IMR-90 (cell line): ENCODE measurements at regions not wholly inside any gene's neighbourhood (a gene's known extent, or its start where the extent isn't known, plus 50 kb on each side); places are given as distances from the start of the nearest gene placed in this dataset.

Source experiments
- ATAC-seq: fragments of 200-7000 bp; cut with Tn5 transposase; 2 replicates; pipeline ENCODE4 v1.9.1; 2020; ENCODE audit warnings: low read depth, mild to moderate bottlenecking, moderate library complexity
- BruUV-seq: library from RNA; stranded (reverse); fragments of 400-500 nt; replicated peaks from 2 replicates; lab custom pipeline; 2021; lab: Mats Ljungman, UMichigan
- CTCF ChIA-PET: fragments of 300-600 bp; formaldehyde crosslinking; extraction: SDS; loops from one replicate; lab custom pipeline; 2021; ENCODE audit warnings: antibody characterized with exemption; lab: Yijun Ruan, JAX
- POLR2A ChIA-PET: fragments of 300-600 bp; sonication (Branson Sonifier 250); formaldehyde crosslinking; loops from one replicate; lab custom pipeline; 2022; ENCODE audit warnings: antibody characterized with exemption; ENCODE audit not compliant: unreplicated experiment; lab: Charles Lee
- DNase-seq: peaks from one replicate; pipeline ENCODE4 v3.0.0; 2013
- H2AFZ ChIP-seq: replicated peaks from 2 replicates; pipeline ENCODE3; 2013; ENCODE audit warnings: low read length, mild to moderate bottlenecking; ENCODE audit not compliant: poor library complexity
- H2AK5ac ChIP-seq: 2 replicates; pipeline ENCODE4 v1.6.1; 2013; ENCODE audit warnings: low read depth, low read length, inconsistent platforms
- H2AK9ac ChIP-seq: replicated peaks from 2 replicates; pipeline ENCODE3; 2013; ENCODE audit warnings: mild to moderate bottlenecking, low read depth, low read length, moderate library complexity; ENCODE audit not compliant: poor library complexity
- H2BK120ac ChIP-seq: 2 replicates; pipeline ENCODE4 v1.6.1; 2013; ENCODE audit warnings: low read depth, low read length, inconsistent platforms
- H2BK15ac ChIP-seq: 3 replicates; pipeline ENCODE4 v1.6.1; 2013; ENCODE audit warnings: low read depth, low read length, inconsistent platforms
- H2BK20ac ChIP-seq: 2 replicates; pipeline ENCODE4 v1.6.1; 2013; ENCODE audit warnings: low read depth, mild to moderate bottlenecking, inconsistent platforms, low read length, moderate library complexity
- H2BK5ac ChIP-seq: 2 replicates; pipeline ENCODE4 v1.6.1; 2013; ENCODE audit warnings: mild to moderate bottlenecking, low read depth, low read length, inconsistent platforms; ENCODE audit not compliant: poor library complexity, severe bottlenecking
- H3K14ac ChIP-seq: replicated peaks from 2 replicates; pipeline ENCODE4 v1.6.1; 2013; ENCODE audit warnings: low read depth, low read length, inconsistent platforms
- H3K18ac ChIP-seq: 2 replicates; pipeline ENCODE4 v1.6.1; 2013; ENCODE audit warnings: low read depth, low read length, control low read depth
- H3K23ac ChIP-seq: 2 replicates; pipeline ENCODE4 v1.6.1; 2013; ENCODE audit warnings: low read depth, low read length, inconsistent platforms
- H3K27ac ChIP-seq: 2 replicates; pipeline ENCODE4 v1.5.1; 2013; ENCODE audit warnings: mild to moderate bottlenecking, control low read depth, low read length; ENCODE audit not compliant: insufficient read depth
- H3K27me3 ChIP-seq: 2 replicates; pipeline ENCODE4 v1.6.1; 2013; ENCODE audit warnings: low read length; ENCODE audit not compliant: control insufficient read depth, insufficient read depth
- H3K36me3 ChIP-seq: 2 replicates; pipeline ENCODE4 v1.6.1; 2013; ENCODE audit warnings: low read length, mixed read lengths; ENCODE audit not compliant: control insufficient read depth, insufficient read depth
- H3K4ac ChIP-seq: 2 replicates; pipeline ENCODE4 v1.6.1; 2013; ENCODE audit warnings: low read depth, low read length, inconsistent platforms
- H3K4me1 ChIP-seq: 2 replicates; pipeline ENCODE4 v1.6.1; 2013; ENCODE audit warnings: low read length, mixed read lengths; ENCODE audit not compliant: control insufficient read depth, insufficient read depth
- H3K4me2 ChIP-seq: 2 replicates; pipeline ENCODE4 v1.6.1; 2013; ENCODE audit warnings: low read depth, mild to moderate bottlenecking, control low read depth, low read length, moderate library complexity
- H3K4me3 ChIP-seq: 2 replicates; pipeline ENCODE4 v1.5.1; 2013; ENCODE audit warnings: low read depth, mild to moderate bottlenecking, control low read depth, low read length, moderate library complexity; ENCODE audit not compliant: insufficient read depth
- H3K56ac ChIP-seq: 2 replicates; pipeline ENCODE4 v1.6.1; 2013; ENCODE audit warnings: low read length, inconsistent platforms; ENCODE audit not compliant: insufficient read depth; ENCODE audit errors: extremely low read depth
- H3K79me1 ChIP-seq, 2 experiments: 2 replicates each; pipeline ENCODE4 v1.6.1; 2013; ENCODE audit warnings: low read length in 2 of 2, inconsistent platforms in 1 of 2, low read depth in 1 of 2
- H3K9ac ChIP-seq: 2 replicates; pipeline ENCODE4 v1.6.1; 2013; ENCODE audit warnings: low read depth, low read length, control low read depth
- H3K9me1 ChIP-seq: 2 replicates; pipeline ENCODE4 v1.6.1; 2013; ENCODE audit warnings: low read length, inconsistent platforms; ENCODE audit not compliant: insufficient read depth
- H3K9me3 ChIP-seq: 2 replicates; pipeline ENCODE4 v1.6.1; 2013; ENCODE audit warnings: low read length; ENCODE audit not compliant: control insufficient read depth, insufficient read depth
- H4K20me1 ChIP-seq: 2 replicates; pipeline ENCODE4 v1.6.1; 2013; ENCODE audit warnings: low read length, inconsistent platforms; ENCODE audit not compliant: insufficient read depth
- H4K5ac ChIP-seq: 2 replicates; pipeline ENCODE4 v1.6.1; 2013; ENCODE audit warnings: mild to moderate bottlenecking, low read depth, low read length, control low read depth
- H4K8ac ChIP-seq, 2 experiments: 2 replicates each; pipeline ENCODE4 v1.6.1; 2013; ENCODE audit warnings: low read depth in 2 of 2, low read length in 2 of 2, control low read depth in 1 of 2, inconsistent platforms in 1 of 2
- H4K91ac ChIP-seq: 2 replicates; pipeline ENCODE4 v1.6.1; 2013; ENCODE audit warnings: low read depth, low read length, inconsistent platforms; ENCODE audit not compliant: insufficient read depth
- BHLHE40 ChIP-seq: fragments of 150-350 bp; IDR thresholded peaks from 2 replicates; pipeline ENCODE4 v1.6.1; 2016; ENCODE audit warnings: mild to moderate bottlenecking, low read depth, low read length
- CEBPB ChIP-seq: IDR thresholded peaks from 2 replicates; pipeline ENCODE4 v1.6.1; 2012; ENCODE audit warnings: low read depth, low read length, improper control_type of control experiment
- CHD1 ChIP-seq: IDR thresholded peaks from 2 replicates; pipeline ENCODE4 v1.6.1; 2012; ENCODE audit warnings: low read depth, low read length, improper control_type of control experiment
- ELK1 ChIP-seq: fragments of 150-350 bp; IDR thresholded peaks from 2 replicates; pipeline ENCODE4 v1.6.1; 2016; ENCODE audit warnings: low read depth, mild to moderate bottlenecking, low read length, moderate library complexity, borderline replicate concordance
- FOS ChIP-seq: fragments of 150-350 bp; IDR thresholded peaks from 2 replicates; pipeline ENCODE4 v1.6.1; 2016; ENCODE audit warnings: low read depth, low read length
- MAFK ChIP-seq: IDR thresholded peaks from 2 replicates; pipeline ENCODE4 v1.6.1; 2012; ENCODE audit warnings: low read depth, low read length, improper control_type of control experiment
- MAZ ChIP-seq: IDR thresholded peaks from 2 replicates; pipeline ENCODE4 v1.6.1; 2012; ENCODE audit warnings: low read depth, mild to moderate bottlenecking, low read length, improper control_type of control experiment, moderate library complexity, borderline replicate concordance
- MXI1 ChIP-seq: IDR thresholded peaks from 2 replicates; pipeline ENCODE4 v1.6.1; 2012; ENCODE audit warnings: low read depth, mild to moderate bottlenecking, low read length, moderate library complexity, borderline replicate concordance
- NFE2L2 ChIP-seq: fragments of 150-350 bp; IDR thresholded peaks from 2 replicates; pipeline ENCODE4 v1.6.1; 2016; ENCODE audit warnings: low read depth, mild to moderate bottlenecking, low read length
- POLR2A ChIP-seq: IDR thresholded peaks from 2 replicates; pipeline ENCODE4 v1.6.1; 2012; ENCODE audit warnings: mild to moderate bottlenecking, low read depth, low read length
- RAD21 ChIP-seq: IDR thresholded peaks from 2 replicates; pipeline ENCODE4 v1.6.1; 2012; ENCODE audit warnings: low read length, improper control_type of control experiment
- RCOR1 ChIP-seq: IDR thresholded peaks from 2 replicates; pipeline ENCODE4 v1.6.1; 2012; ENCODE audit warnings: mild to moderate bottlenecking, low read length, improper control_type of control experiment; ENCODE audit not compliant: insufficient replicate concordance
- RFX5 ChIP-seq: IDR thresholded peaks from 2 replicates; pipeline ENCODE4 v1.8.0; 2012; ENCODE audit warnings: low read depth, mild to moderate bottlenecking, low read length, moderate library complexity
- SMC3 ChIP-seq: fragments of 150-350 bp; IDR thresholded peaks from 2 replicates; pipeline ENCODE4 v1.6.1; 2016; ENCODE audit warnings: low read depth, mild to moderate bottlenecking, antibody characterized with exemption, low read length, moderate library complexity
- USF2 ChIP-seq: fragments of 150-350 bp; IDR thresholded peaks from 2 replicates; pipeline ENCODE4 v1.6.1; 2017; ENCODE audit warnings: mild to moderate bottlenecking, antibody characterized with exemption, low read length, low read depth
- WGBS, 2 experiments: methylation state at CpG; one replicate each; pipeline versions ENCODE4 v1.1.5 to v1.1.7; 2013; ENCODE audit warnings: missing lambda C conversion rate in 2 of 2; ENCODE audit not compliant: insufficient read length in 1 of 2; ENCODE audit errors: extremely low coverage in 2 of 2; 5-methylcytosine and 5-hydroxymethylcytosine counted together
- dilution Hi-C: fragments of 300-500 bp; cut with HindIII; formaldehyde crosslinking; loops from one replicate; pipeline ENCODE4 v1.14.3; 2018; ENCODE audit warnings: low sequenced_read_pairs; ENCODE audit not compliant: unreplicated experiment
- in situ Hi-C: fragments of 300-500 bp; cut with MboI; formaldehyde crosslinking; loops from 3 replicates; pipeline ENCODE4 v1.14.3; 2019; ENCODE audit warnings: low sequenced_read_pairs, inconsistent platforms, mixed read lengths
- intact Hi-C: fragments of 100-400 bp; cut with micrococcal nuclease; formaldehyde crosslinking; loops from 2 replicates; pipeline ENCODE4 v1.10.0; 2022
- TF ChIP-seq, protein P1 (sequence below): conservative IDR thresholded peaks from 2 replicates; pipeline ENCODE4 v1.5.1; 2012; ENCODE audit warnings: mild to moderate bottlenecking, low read depth, low read length, improper control_type of control experiment

- H4K8ac ChIP-seq = no peak overlapping the region
- POLR2A ChIA-PET = no interaction called here
- H3K9me3 ChIP-seq = no peaks in the 10 kb centered on the region
- TF ChIP-seq USF2 = no peak
- no peak for TF ChIP-seq MXI1
- no peak for TF ChIP-seq RCOR1
- no peak for TF ChIP-seq RAD21
- no peak for TF ChIP-seq CEBPB
- no peak for TF ChIP-seq CHD1
- TF ChIP-seq RFX5 = no peak
- TF ChIP-seq BHLHE40 = no peak
- no peak for TF ChIP-seq MAZ
- no peak for TF ChIP-seq FOS
- no peak for TF ChIP-seq SMC3
- TF ChIP-seq, protein P1, sequence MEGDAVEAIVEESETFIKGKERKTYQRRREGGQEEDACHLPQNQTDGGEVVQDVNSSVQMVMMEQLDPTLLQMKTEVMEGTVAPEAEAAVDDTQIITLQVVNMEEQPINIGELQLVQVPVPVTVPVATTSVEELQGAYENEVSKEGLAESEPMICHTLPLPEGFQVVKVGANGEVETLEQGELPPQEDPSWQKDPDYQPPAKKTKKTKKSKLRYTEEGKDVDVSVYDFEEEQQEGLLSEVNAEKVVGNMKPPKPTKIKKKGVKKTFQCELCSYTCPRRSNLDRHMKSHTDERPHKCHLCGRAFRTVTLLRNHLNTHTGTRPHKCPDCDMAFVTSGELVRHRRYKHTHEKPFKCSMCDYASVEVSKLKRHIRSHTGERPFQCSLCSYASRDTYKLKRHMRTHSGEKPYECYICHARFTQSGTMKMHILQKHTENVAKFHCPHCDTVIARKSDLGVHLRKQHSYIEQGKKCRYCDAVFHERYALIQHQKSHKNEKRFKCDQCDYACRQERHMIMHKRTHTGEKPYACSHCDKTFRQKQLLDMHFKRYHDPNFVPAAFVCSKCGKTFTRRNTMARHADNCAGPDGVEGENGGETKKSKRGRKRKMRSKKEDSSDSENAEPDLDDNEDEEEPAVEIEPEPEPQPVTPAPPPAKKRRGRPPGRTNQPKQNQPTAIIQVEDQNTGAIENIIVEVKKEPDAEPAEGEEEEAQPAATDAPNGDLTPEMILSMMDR = no peak
- no peak for TF ChIP-seq NFE2L2
- TF ChIP-seq ELK1 = no peak
- no peak for TF ChIP-seq POLR2A
- no peak for TF ChIP-seq MAFK
- H3K9ac ChIP-seq = no peak overlapping the region
- intact Hi-C loops (no loop called here), in situ Hi-C loops (no loop called here), dilution Hi-C loops (no loop called here)
- H3K18ac ChIP-seq = no peak overlapping the region
- H3K23ac ChIP-seq = no peak overlapping the region
- no peaks in the 10 kb centered on the region for H3K36me3 ChIP-seq
- no peak overlapping the region for H3K56ac ChIP-seq
- no peak overlapping the region for H3K14ac ChIP-seq
- no peaks in the 10 kb centered on the region for H3K79me1 ChIP-seq
- no peak overlapping the region for H3K27ac ChIP-seq
- H2AFZ ChIP-seq = no peak overlapping the region
- H3K4me1 ChIP-seq = no peaks in the 10 kb centered on the region
- no peak overlapping the region for H2BK120ac ChIP-seq
- CTCF ChIA-PET = no interaction called here
- H4K5ac ChIP-seq = no peak overlapping the region
- no peaks in the 10 kb centered on the region for H3K9me1 ChIP-seq
- no CpG with 5 or more reads among the region's 4 CpGs for WGBS, 2 experiments
- H4K91ac ChIP-seq = no peak overlapping the region
- H2BK15ac ChIP-seq = no peak overlapping the region
- no peak overlapping the region for H2AK9ac ChIP-seq
- no peak overlapping the region for H3K4ac ChIP-seq
- BruUV-seq = no TSS peak
- no peaks in the 10 kb centered on the region for H4K20me1 ChIP-seq
- H3K4me2 ChIP-seq = no peak overlapping the region
- no peak overlapping the region for H2BK20ac ChIP-seq
- ATAC-seq (no peak), DNase-seq (no peak)
- H2BK5ac ChIP-seq = no peak overlapping the region
- no peak overlapping the region for H3K4me3 ChIP-seq
- no peaks in the 10 kb centered on the region for H3K27me3 ChIP-seq
- H2AK5ac ChIP-seq = no peak overlapping the region
These were observed 565.6 kb upstream of the EPHA5 start for GRCh38 chr4:66235876-66236275.
